H1 (cell line): ENCODE measurements at regions not wholly inside any gene's neighbourhood (a gene's known extent, or its start where the extent isn't known, plus 50 kb on each side); places are given as distances from the start of the nearest gene placed in this dataset.

ENCODE experiments used
- CTCF ChIA-PET: fragments of 300-600 bp; sonication (Branson Sonifier 250); formaldehyde crosslinking; loops from one replicate; lab custom pipeline; 2021; ENCODE audit not compliant: partially characterized antibody; lab: Charles Lee
- POLR2A ChIA-PET: fragments of 300-600 bp; sonication (Branson Sonifier 250); formaldehyde crosslinking; loops from one replicate; lab custom pipeline; 2021; ENCODE audit warnings: inconsistent platforms; ENCODE audit not compliant: partially characterized antibody; lab: Charles Lee
- DNase-seq, 2 experiments: peaks; one replicate each; pipeline versions ENCODE4 v3.0.0 to v3.0.0-alpha.2; 2010 to 2022; ENCODE audit warnings: low spot score in 2 of 2, low read depth in 1 of 2, mixed read lengths in 1 of 2
- FAIRE-seq: peaks from 2 replicates; lab custom pipeline; 2011; peaks lifted over from hg19 to GRCh38; lab: Jason Lieb, UNC
- H2AFZ ChIP-seq: 2 replicates; pipeline ENCODE4 v1.8.1; 2012; ENCODE audit warnings: low read length, inconsistent platforms
- H2AK5ac ChIP-seq: 2 replicates; pipeline ENCODE4 v1.6.1; 2013; ENCODE audit warnings: low read depth, low read length
- H2BK120ac ChIP-seq: replicated peaks from 2 replicates; pipeline ENCODE3; 2013; ENCODE audit warnings: low read depth, low read length, inconsistent platforms
- H2BK12ac ChIP-seq: 2 replicates; pipeline ENCODE4 v1.6.1; 2013; ENCODE audit warnings: low read depth, low read length
- H2BK15ac ChIP-seq: 2 replicates; pipeline ENCODE4 v1.6.1; 2013; ENCODE audit warnings: low read length
- H2BK20ac ChIP-seq: 2 replicates; pipeline ENCODE4 v1.6.1; 2013; ENCODE audit warnings: low read length
- H2BK5ac ChIP-seq: 2 replicates; pipeline ENCODE4 v1.6.1; 2013; ENCODE audit warnings: low read depth, low read length
- H3K14ac ChIP-seq: 2 replicates; pipeline ENCODE4 v1.6.1; 2013; ENCODE audit warnings: inconsistent platforms; ENCODE audit not compliant: insufficient read length
- H3K18ac ChIP-seq: 2 replicates; pipeline ENCODE4 v1.6.1; 2013; ENCODE audit warnings: low read length; ENCODE audit errors: extremely low read depth
- H3K23ac ChIP-seq: 2 replicates; pipeline ENCODE4 v1.6.1; 2013; ENCODE audit warnings: inconsistent platforms; ENCODE audit not compliant: insufficient read length
- H3K23me2 ChIP-seq: 2 replicates; pipeline ENCODE4 v1.6.1; 2013; ENCODE audit warnings: low read depth, low read length
- H3K27ac ChIP-seq: 2 replicates; pipeline ENCODE4 v1.6.1; 2011; ENCODE audit warnings: low read depth, low read length, inconsistent platforms
- H3K27me3 ChIP-seq, 4 experiments: replicated peaks in 1 of 4; 1 replicate in 1 of 4; 2 replicates in 3 of 4; pipeline versions ENCODE4 v1.6.1 to v1.8.1; 2011 to 2013; ENCODE audit warnings: low read length in 3 of 4, mild to moderate bottlenecking in 3 of 4, inconsistent platforms in 2 of 4, mixed read lengths in 2 of 4, moderate library complexity in 1 of 4; ENCODE audit not compliant: control insufficient read depth in 3 of 4, insufficient read depth in 3 of 4; ENCODE audit errors: extremely low read depth in 1 of 4
- H3K36me3 ChIP-seq, 4 experiments: 2 replicates each; pipeline versions ENCODE4 v1.6.1 to v1.8.1; 2011 to 2013; ENCODE audit warnings: mild to moderate bottlenecking in 4 of 4, low read length in 3 of 4, moderate library complexity in 2 of 4, control low read depth in 1 of 4, inconsistent platforms in 1 of 4; ENCODE audit not compliant: insufficient read depth in 4 of 4, control insufficient read depth in 2 of 4
- H3K4ac ChIP-seq: replicated peaks from 2 replicates; pipeline ENCODE3; 2013; ENCODE audit warnings: low read length, low read depth, mixed read lengths, inconsistent platforms; ENCODE audit not compliant: insufficient read length
- H3K4me1 ChIP-seq, 4 experiments: replicated peaks in 1 of 4; 1 replicate in 1 of 4; 2 replicates in 3 of 4; pipeline versions ENCODE4 v1.6.1 to v1.8.1; 2011 to 2013; ENCODE audit warnings: low read length in 3 of 4, inconsistent platforms in 2 of 4, mixed read lengths in 1 of 4; ENCODE audit not compliant: insufficient read depth in 4 of 4, control insufficient read depth in 3 of 4
- H3K4me2 ChIP-seq, 2 experiments: 2 replicates each; pipeline versions ENCODE4 v1.6.1 to v1.8.1; 2011 to 2013; ENCODE audit warnings: low read depth in 2 of 2, low read length in 2 of 2, control low read depth in 1 of 2, inconsistent platforms in 1 of 2, mild to moderate bottlenecking in 1 of 2; ENCODE audit not compliant: insufficient read depth in 1 of 2
- H3K4me3 ChIP-seq, 4 experiments: fragments of 200-600, 300-600 bp in 1 of 4; sonication (generic), shearing (Covaris generic), sonication (Bioruptor Twin) in 1 of 4; 2 replicates each; pipeline versions ENCODE4 v1.5.1 to v1.8.1; 2011 to 2016; ENCODE audit warnings: low read length in 4 of 4, low read depth in 3 of 4, control low read depth in 2 of 4, inconsistent platforms in 2 of 4, mild to moderate bottlenecking in 2 of 4, mixed read lengths in 1 of 4, moderate library complexity in 1 of 4; ENCODE audit not compliant: insufficient read depth in 2 of 4; ENCODE audit errors: extremely low read depth in 1 of 4
- H3K56ac ChIP-seq: replicated peaks from 2 replicates; pipeline ENCODE3; 2013; ENCODE audit warnings: low read depth, mild to moderate bottlenecking, mixed read lengths, low read length, inconsistent platforms; ENCODE audit not compliant: insufficient read length
- H3K79me1 ChIP-seq: 2 replicates; pipeline ENCODE4 v1.6.1; 2013; ENCODE audit warnings: low read depth, low read length, control low read depth
- H3K79me2 ChIP-seq, 2 experiments: 2 replicates each; pipeline versions ENCODE4 v1.6.1 to v1.8.1; 2012 to 2013; ENCODE audit warnings: low read length in 2 of 2, mild to moderate bottlenecking in 2 of 2, inconsistent platforms in 1 of 2; ENCODE audit not compliant: insufficient read depth in 2 of 2, control insufficient read depth in 1 of 2
- H3K9ac ChIP-seq, 4 experiments: replicated peaks in 1 of 4; 1 replicate in 1 of 4; 2 replicates in 3 of 4; pipeline versions ENCODE4 v1.6.1 to v1.8.1; 2011 to 2013; ENCODE audit warnings: low read depth in 3 of 4, low read length in 3 of 4, control low read depth in 2 of 4, mild to moderate bottlenecking in 2 of 4, moderate library complexity in 2 of 4, inconsistent platforms in 1 of 4; ENCODE audit errors: extremely low read depth in 1 of 4
- H3K9me3 ChIP-seq, 2 experiments: 2 replicates each; pipeline versions ENCODE4 v1.6.1 to v1.8.1; 2012 to 2013; ENCODE audit warnings: mild to moderate bottlenecking in 2 of 2, moderate library complexity in 2 of 2, control low read depth in 1 of 2, inconsistent platforms in 1 of 2, low read depth in 1 of 2, low read length in 1 of 2, mixed read lengths in 1 of 2; ENCODE audit not compliant: insufficient read depth in 2 of 2
- H4K20me1 ChIP-seq, 2 experiments: replicated peaks in 1 of 2; 2 replicates each; pipeline versions ENCODE3 to v1.8.1; 2011 to 2013; ENCODE audit warnings: inconsistent platforms in 2 of 2, low read length in 2 of 2, mild to moderate bottlenecking in 1 of 2; ENCODE audit not compliant: insufficient read depth in 2 of 2, control insufficient read depth in 1 of 2
- H4K5ac ChIP-seq: 2 replicates; pipeline ENCODE4 v1.6.1; 2013; ENCODE audit warnings: low read length, low read depth, mixed read lengths, inconsistent platforms; ENCODE audit not compliant: insufficient read length
- H4K8ac ChIP-seq: 2 replicates; pipeline ENCODE4 v1.8.0; 2013; ENCODE audit warnings: mild to moderate bottlenecking, moderate library complexity, low read length, inconsistent platforms; ENCODE audit not compliant: insufficient read depth; ENCODE audit errors: extremely low read depth
- H4K91ac ChIP-seq: replicated peaks from 2 replicates; pipeline ENCODE3; 2013; ENCODE audit warnings: low read length, mixed read lengths, inconsistent platforms; ENCODE audit not compliant: insufficient read length
- JUND ChIP-seq: IDR thresholded peaks from 2 replicates; pipeline ENCODE4 v1.6.1; 2011; ENCODE audit warnings: mild to moderate bottlenecking, improper control_type of control experiment, low read length
- PHF8 ChIP-seq: fragments of 200-600 bp; sonication (generic); conservative IDR thresholded peaks from 2 replicates; pipeline ENCODE4 v1.7.1; 2012; ENCODE audit warnings: low read depth, mild to moderate bottlenecking, inconsistent platforms, low read length, moderate library complexity
- WGBS, 2 experiments: shearing (Covaris generic) in 1 of 2; methylation state at CpG; one replicate each; pipeline versions ENCODE4 v1.1.6 to v1.1.7; 2013 to 2015; ENCODE audit warnings: low lambda C conversion rate in 2 of 2, mixed read lengths in 2 of 2, inconsistent platforms in 1 of 2, low coverage in 1 of 2, missing lambda C conversion rate in 1 of 2; ENCODE audit not compliant: insufficient replicate concordance in 2 of 2, insufficient coverage in 1 of 2, insufficient read length in 1 of 2; ENCODE audit errors: extremely low coverage in 1 of 2, missing lambda C conversion rate in 1 of 2; 5-methylcytosine and 5-hydroxymethylcytosine counted together

GRCh38 chr10:44704616-44705015 lies 206.5 kb upstream of the TMEM72 start:
- no peak overlapping the region for H3K14ac ChIP-seq
- no peaks in the 10 kb centered on the region for H3K23me2 ChIP-seq
- no peak overlapping the region for H3K23ac ChIP-seq
- H4K8ac ChIP-seq: no peak overlapping the region
- POLR2A ChIA-PET: no interaction called here
- H2BK15ac ChIP-seq: no peak overlapping the region
- no peak overlapping the region for H3K4me2 ChIP-seq
- no peak overlapping the region for H3K4ac ChIP-seq
- no peaks in the 10 kb centered on the region for H3K27me3 ChIP-seq
- H3K9ac ChIP-seq: no peak overlapping the region
- no peak for DNase-seq
- H3K18ac ChIP-seq: no peak overlapping the region
- H2BK12ac ChIP-seq: no peak overlapping the region
- no peak overlapping the region for H2BK120ac ChIP-seq
- TF ChIP-seq JUND: no peak
- TF ChIP-seq PHF8: no peak
- CTCF ChIA-PET: interaction anchor here (0.8 to 1.5 kb wide), 3 partner anchors 11 to 157 kb away, joined by 3 read pairs; no protein-coding TSS in a partner anchor
- no peaks in the 10 kb centered on the region for H4K20me1 ChIP-seq
- no peak overlapping the region for H2BK20ac ChIP-seq
- 100% methylated on average over 1 of the region's 1 CpG; no CpG with 5 or more reads in 1 of the 2 experiments for WGBS, 2 experiments
- H3K36me3 ChIP-seq: no peaks in the 10 kb centered on the region
- FAIRE-seq: no peak
- H2AK5ac ChIP-seq: no peak overlapping the region
- 0 out of 4 replicates have a peak, but pooled peaks cover 0 to 3% of the 10 kb centered on the region in 2 experiments for H3K9me3 ChIP-seq
- no peak overlapping the region for H2AFZ ChIP-seq
- no peak overlapping the region for H3K4me3 ChIP-seq
- no peaks in the 10 kb centered on the region for H3K4me1 ChIP-seq
- H3K56ac ChIP-seq: no peak overlapping the region
- no peaks in the 10 kb centered on the region for H3K79me2 ChIP-seq
- H4K91ac ChIP-seq: no peak overlapping the region
- no peak overlapping the region for H2BK5ac ChIP-seq
- no peak overlapping the region for H3K27ac ChIP-seq
- H3K79me1 ChIP-seq: no peaks in the 10 kb centered on the region
- H4K5ac ChIP-seq: no peak overlapping the region
